Panc1 (cell line): ENCODE measurements at regions not wholly inside any gene's neighbourhood (a gene's known extent, or its start where the extent isn't known, plus 50 kb on each side); places are given as distances from the start of the nearest gene placed in this dataset.

ENCODE experiments used
- ATAC-seq: fragments of 200-7000 bp; cut with Tn5 transposase; 2 replicates; pipeline ENCODE4 v1.9.1; 2020; ENCODE audit warnings: mild to moderate bottlenecking, moderate library complexity
- BruUV-seq: library from RNA; stranded (reverse); fragments of 400-500 nt; replicated peaks from 2 replicates; lab custom pipeline; 2021; lab: Mats Ljungman, UMichigan
- CTCF ChIA-PET: fragments of 300-600 bp; sonication (Branson Sonifier 250); formaldehyde crosslinking; loops from one replicate; lab custom pipeline; 2022; ENCODE audit warnings: antibody characterized with exemption; lab: Charles Lee
- POLR2A ChIA-PET: fragments of 300-600 bp; sonication (Branson Sonifier 250); formaldehyde crosslinking; loops from one replicate; lab custom pipeline; 2022; ENCODE audit warnings: antibody characterized with exemption; lab: Charles Lee
- DNase-seq: peaks from one replicate; pipeline ENCODE4 v3.0.0-alpha.2; 2010; ENCODE audit warnings: low read depth, low spot score
- H3K27ac ChIP-seq: 2 replicates; pipeline ENCODE4 v1.5.1; 2011; ENCODE audit warnings: mild to moderate bottlenecking, low read length, inconsistent platforms
- H3K27me3 ChIP-seq: fragments of 200-500 bp; sonication (Bioruptor generic); 2 replicates; pipeline ENCODE4 v1.6.0; 2014; ENCODE audit warnings: low read length, inconsistent platforms; ENCODE audit not compliant: control insufficient read depth, insufficient read depth
- H3K36me3 ChIP-seq: fragments of 200-500 bp; sonication (Bioruptor generic); 2 replicates; pipeline ENCODE4 v1.5.1; 2014; ENCODE audit warnings: inconsistent platforms, mild to moderate bottlenecking, low read length, moderate library complexity; ENCODE audit not compliant: control insufficient read depth, insufficient read depth
- H3K4me1 ChIP-seq: 2 replicates; pipeline ENCODE4 v1.5.1; 2011; ENCODE audit warnings: inconsistent platforms, mild to moderate bottlenecking, low read length, moderate library complexity; ENCODE audit not compliant: control insufficient read depth, insufficient read depth
- H3K4me3 ChIP-seq, 2 experiments: 2 replicates each; pipeline ENCODE4 v1.5.1; 2011 to 2012; ENCODE audit warnings: low read depth in 2 of 2, low read length in 2 of 2, mild to moderate bottlenecking in 2 of 2, inconsistent platforms in 1 of 2, moderate library complexity in 1 of 2
- H3K9me3 ChIP-seq: fragments of 200-500 bp; sonication (Bioruptor generic); 2 replicates; pipeline ENCODE4 v1.5.1; 2014; ENCODE audit warnings: low read depth, mild to moderate bottlenecking, inconsistent platforms, low read length, moderate library complexity; ENCODE audit not compliant: control insufficient read depth, insufficient read depth
- POLR2AphosphoS5 ChIP-seq: IDR thresholded peaks from 2 replicates; pipeline ENCODE4 v1.6.1; 2012; ENCODE audit warnings: mild to moderate bottlenecking, low read depth, low read length, moderate library complexity
- SIN3A ChIP-seq: IDR thresholded peaks from 2 replicates; pipeline ENCODE4 v1.6.1; 2012; ENCODE audit warnings: low read depth, mild to moderate bottlenecking, low read length, moderate library complexity, borderline replicate concordance; ENCODE audit not compliant: insufficient read depth
- TCF7L2 ChIP-seq: IDR thresholded peaks from 2 replicates; pipeline ENCODE4 v1.6.1; 2011; ENCODE audit warnings: mild to moderate bottlenecking, low read depth, low read length, inconsistent platforms
- in situ Hi-C: cut with HindIII; loops from 2 replicates; pipeline ENCODE4 v1.10.0; 2016; ENCODE audit warnings: low sequenced_read_pairs, low pct_unique_long_range_greater_than_20kb
- intact Hi-C: fragments of 100-400 bp; cut with micrococcal nuclease; formaldehyde crosslinking; loops from one replicate; pipeline ENCODE4 v1.10.0; 2022; ENCODE audit not compliant: unreplicated experiment
- TF ChIP-seq, protein P1 (sequence below), 2 experiments: IDR thresholded peaks; 2 replicates each; pipeline ENCODE4 v1.6.1; 2011 to 2012; ENCODE audit warnings: low read depth in 2 of 2, control low read depth in 1 of 2, low read length in 1 of 2, mild to moderate bottlenecking in 1 of 2, moderate library complexity in 1 of 2; ENCODE audit not compliant: insufficient read depth in 1 of 2
- TF ChIP-seq, protein P2 (sequence below): fragments of 450-650 bp; IDR thresholded peaks from 2 replicates; pipeline ENCODE4 v1.5.1; 2017; ENCODE audit warnings: mild to moderate bottlenecking

DNA sequence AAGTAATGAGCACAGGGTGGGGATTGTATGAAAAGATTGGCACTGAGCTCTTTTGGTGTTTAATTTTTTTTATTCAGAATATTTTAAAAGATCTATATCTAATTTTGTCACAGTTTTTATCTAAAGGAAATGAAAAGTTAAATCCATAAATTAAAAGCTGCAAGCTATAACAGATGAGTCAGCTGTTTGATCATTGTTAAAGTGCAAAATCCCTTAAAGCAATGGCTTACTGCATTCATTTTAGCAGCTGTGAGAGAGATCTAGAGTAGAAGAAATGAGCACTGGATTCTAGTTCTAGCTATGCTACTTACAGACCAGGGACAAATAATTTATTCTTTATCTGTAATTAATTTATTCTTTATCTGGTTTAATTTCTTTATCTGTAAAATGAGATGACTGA is 245.9 kb downstream of the CD109 start:
- Histone ChIP-seq H3K4me1 (no peaks in the 10 kb centered on the region), H3K27me3 (no peaks in the 10 kb centered on the region), H3K4me3 (no peak overlapping the region), H3K36me3 (no peaks in the 10 kb centered on the region), H3K27ac (no peak overlapping the region), H3K9me3 (no peaks in the 10 kb centered on the region)
- CTCF ChIA-PET: no interaction called here
- POLR2A ChIA-PET: no interaction called here
- ATAC-seq: no peak
- intact Hi-C loops: no loop called here
- in situ Hi-C loops: no loop called here
- TF ChIP-seq SIN3A (no peak), TCF7L2 (no peak), POLR2AphosphoS5 (no peak)
- TF ChIP-seq, protein P1, sequence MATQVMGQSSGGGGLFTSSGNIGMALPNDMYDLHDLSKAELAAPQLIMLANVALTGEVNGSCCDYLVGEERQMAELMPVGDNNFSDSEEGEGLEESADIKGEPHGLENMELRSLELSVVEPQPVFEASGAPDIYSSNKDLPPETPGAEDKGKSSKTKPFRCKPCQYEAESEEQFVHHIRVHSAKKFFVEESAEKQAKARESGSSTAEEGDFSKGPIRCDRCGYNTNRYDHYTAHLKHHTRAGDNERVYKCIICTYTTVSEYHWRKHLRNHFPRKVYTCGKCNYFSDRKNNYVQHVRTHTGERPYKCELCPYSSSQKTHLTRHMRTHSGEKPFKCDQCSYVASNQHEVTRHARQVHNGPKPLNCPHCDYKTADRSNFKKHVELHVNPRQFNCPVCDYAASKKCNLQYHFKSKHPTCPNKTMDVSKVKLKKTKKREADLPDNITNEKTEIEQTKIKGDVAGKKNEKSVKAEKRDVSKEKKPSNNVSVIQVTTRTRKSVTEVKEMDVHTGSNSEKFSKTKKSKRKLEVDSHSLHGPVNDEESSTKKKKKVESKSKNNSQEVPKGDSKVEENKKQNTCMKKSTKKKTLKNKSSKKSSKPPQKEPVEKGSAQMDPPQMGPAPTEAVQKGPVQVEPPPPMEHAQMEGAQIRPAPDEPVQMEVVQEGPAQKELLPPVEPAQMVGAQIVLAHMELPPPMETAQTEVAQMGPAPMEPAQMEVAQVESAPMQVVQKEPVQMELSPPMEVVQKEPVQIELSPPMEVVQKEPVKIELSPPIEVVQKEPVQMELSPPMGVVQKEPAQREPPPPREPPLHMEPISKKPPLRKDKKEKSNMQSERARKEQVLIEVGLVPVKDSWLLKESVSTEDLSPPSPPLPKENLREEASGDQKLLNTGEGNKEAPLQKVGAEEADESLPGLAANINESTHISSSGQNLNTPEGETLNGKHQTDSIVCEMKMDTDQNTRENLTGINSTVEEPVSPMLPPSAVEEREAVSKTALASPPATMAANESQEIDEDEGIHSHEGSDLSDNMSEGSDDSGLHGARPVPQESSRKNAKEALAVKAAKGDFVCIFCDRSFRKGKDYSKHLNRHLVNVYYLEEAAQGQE (IDR thresholded peaks at IDR 0.05; ENCODE audit: insufficient read depth in 1 of 2, low read depth in 2 of 2, low read length in 1 of 2): no peak
- TF ChIP-seq, protein P2, sequence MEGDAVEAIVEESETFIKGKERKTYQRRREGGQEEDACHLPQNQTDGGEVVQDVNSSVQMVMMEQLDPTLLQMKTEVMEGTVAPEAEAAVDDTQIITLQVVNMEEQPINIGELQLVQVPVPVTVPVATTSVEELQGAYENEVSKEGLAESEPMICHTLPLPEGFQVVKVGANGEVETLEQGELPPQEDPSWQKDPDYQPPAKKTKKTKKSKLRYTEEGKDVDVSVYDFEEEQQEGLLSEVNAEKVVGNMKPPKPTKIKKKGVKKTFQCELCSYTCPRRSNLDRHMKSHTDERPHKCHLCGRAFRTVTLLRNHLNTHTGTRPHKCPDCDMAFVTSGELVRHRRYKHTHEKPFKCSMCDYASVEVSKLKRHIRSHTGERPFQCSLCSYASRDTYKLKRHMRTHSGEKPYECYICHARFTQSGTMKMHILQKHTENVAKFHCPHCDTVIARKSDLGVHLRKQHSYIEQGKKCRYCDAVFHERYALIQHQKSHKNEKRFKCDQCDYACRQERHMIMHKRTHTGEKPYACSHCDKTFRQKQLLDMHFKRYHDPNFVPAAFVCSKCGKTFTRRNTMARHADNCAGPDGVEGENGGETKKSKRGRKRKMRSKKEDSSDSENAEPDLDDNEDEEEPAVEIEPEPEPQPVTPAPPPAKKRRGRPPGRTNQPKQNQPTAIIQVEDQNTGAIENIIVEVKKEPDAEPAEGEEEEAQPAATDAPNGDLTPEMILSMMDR: no peak
- no peak for DNase-seq
- no TSS peak for BruUV-seq

DNA sequence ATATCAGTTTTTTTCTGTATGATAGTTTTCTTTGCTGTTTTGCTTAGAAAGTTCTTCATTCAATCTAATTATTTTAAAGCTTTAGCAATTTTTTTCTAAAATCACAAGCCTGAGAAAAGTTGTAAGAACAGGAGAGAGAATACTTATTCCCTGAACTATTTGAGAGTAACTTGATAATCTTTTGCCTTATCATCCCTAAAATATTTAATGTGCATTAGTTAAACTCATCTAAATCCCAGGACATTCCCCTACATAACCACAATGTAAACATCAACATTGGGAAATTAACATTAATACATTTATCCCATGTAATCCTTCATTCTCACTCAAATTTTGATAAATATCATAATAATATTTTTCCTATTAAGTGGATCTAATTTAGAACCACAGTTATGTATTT is 241.8 kb downstream of the CD109 start:
- ChIA-PET POLR2A (no interaction called here), CTCF (no interaction called here)
- no peak overlapping the region for H3K4me3 ChIP-seq
- H3K4me1 ChIP-seq: no peaks in the 10 kb centered on the region
- intact Hi-C loops: no loop called here
- H3K9me3 ChIP-seq: no peaks in the 10 kb centered on the region
- H3K36me3 ChIP-seq: no peaks in the 10 kb centered on the region
- BruUV-seq: no TSS peak
- no peak for ATAC-seq
- no peak overlapping the region for H3K27ac ChIP-seq
- no peaks in the 10 kb centered on the region for H3K27me3 ChIP-seq
- TF ChIP-seq, protein P1 (IDR thresholded peaks at IDR 0.05; ENCODE audit: insufficient read depth in 1 of 2, low read depth in 2 of 2, low read length in 1 of 2): no peak
- no peak for TF ChIP-seq SIN3A
- no peak for TF ChIP-seq POLR2AphosphoS5
- TF ChIP-seq TCF7L2: no peak
- TF ChIP-seq, protein P2: no peak
- DNase-seq: no peak
- in situ Hi-C loops: no loop called here
